ENCODE measurements at regions not wholly inside any gene's neighbourhood (a gene's known extent, or its start where the extent isn't known, plus 50 kb on each side); places are given as distances from the start of the nearest gene placed in this dataset.
"Not testable (repeated sequence)": the region's sequence is repeated elsewhere in the genome, so short reads cannot be mapped to it uniquely, and the experiment has no call there.

GRCh38 chr5:87048156-87048555, 219.5 kb upstream of the RASA1 start:
- H3K9me3 Mint-ChIP-seq = peaks cover 20% of the 10 kb centered on the region
- H3K4me1 Mint-ChIP-seq (ENCODE audit: low read depth) = no peaks in the 10 kb centered on the region
- no peak overlapping the region for H3K4me3 Mint-ChIP-seq
- DNase-seq (no peak), ATAC-seq (no peak)
- no peaks in the 10 kb centered on the region for H3K36me3 Mint-ChIP-seq (ENCODE audit: insufficient read depth)
- no peaks in the 10 kb centered on the region for H3K27me3 Mint-ChIP-seq (ENCODE audit: low read depth)

GRCh38 chr5:87049012-87049411, 218.7 kb upstream of the RASA1 start:
- not testable (repeated sequence) for ATAC-seq; H3K4me1 Mint-ChIP-seq (ENCODE audit: low read depth); H3K27me3 Mint-ChIP-seq (ENCODE audit: low read depth); DNase-seq; H3K36me3 Mint-ChIP-seq (ENCODE audit: insufficient read depth); H3K4me3 Mint-ChIP-seq
- peaks cover 20% of the 10 kb centered on the region for H3K9me3 Mint-ChIP-seq

- no peak for ATAC-seq
- H3K9me3 Mint-ChIP-seq = peaks cover 20% of the 10 kb centered on the region
- H3K36me3 Mint-ChIP-seq (ENCODE audit: insufficient read depth) = no peaks in the 10 kb centered on the region
- no peak overlapping the region for H3K4me3 Mint-ChIP-seq
- H3K4me1 Mint-ChIP-seq (ENCODE audit: low read depth) = no peaks in the 10 kb centered on the region
- no peaks in the 10 kb centered on the region for H3K27me3 Mint-ChIP-seq (ENCODE audit: low read depth)
- no peak for DNase-seq
Observed at GRCh38 chr5:87051502-87052113, 216.1 kb upstream of the RASA1 start.

GRCh38 chr5:87053146-87053545, 214.5 kb upstream of the RASA1 start:
- no peaks in the 10 kb centered on the region for H3K27me3 Mint-ChIP-seq (ENCODE audit: low read depth)
- H3K4me1 Mint-ChIP-seq (ENCODE audit: low read depth) = no peaks in the 10 kb centered on the region
- no peak overlapping the region for H3K4me3 Mint-ChIP-seq
- ATAC-seq (no peak), DNase-seq (no peak)
- H3K9me3 Mint-ChIP-seq = peaks cover 23% of the 10 kb centered on the region
- no peaks in the 10 kb centered on the region for H3K36me3 Mint-ChIP-seq (ENCODE audit: insufficient read depth)

- Mint-ChIP-seq H3K9me3 (peaks cover 12% of the 10 kb centered on the region), H3K4me1 (ENCODE audit: low read depth) (no peaks in the 10 kb centered on the region), H3K4me3 (no peak overlapping the region), H3K36me3 (ENCODE audit: insufficient read depth) (no peaks in the 10 kb centered on the region), H3K27me3 (ENCODE audit: low read depth) (no peaks in the 10 kb centered on the region)
- no peak for ATAC-seq
- DNase-seq = no peak
Observed at GRCh38 chr5:87054821-87055220, 212.9 kb upstream of the RASA1 start.

- H3K4me3 Mint-ChIP-seq = no peak overlapping the region
- no peak for ATAC-seq
Observed at GRCh38 chr5:87061046-87061445, 206.6 kb upstream of the RASA1 start.

GRCh38 chr5:87069311-87069710, 198.4 kb upstream of the RASA1 start:
- H3K27me3 Mint-ChIP-seq (ENCODE audit: low read depth) = no peaks in the 10 kb centered on the region
- peaks cover 9% of the 10 kb centered on the region for H3K4me1 Mint-ChIP-seq (ENCODE audit: low read depth)
- H3K4me3 Mint-ChIP-seq = no peak overlapping the region
- H3K36me3 Mint-ChIP-seq (ENCODE audit: insufficient read depth) = no peaks in the 10 kb centered on the region
- DNase-seq (no peak), ATAC-seq (no peak)
- H3K9me3 Mint-ChIP-seq = no peaks in the 10 kb centered on the region

More at GRCh38 chr5:87061046-87061445, 206.6 kb upstream of the RASA1 start:
- Mint-ChIP-seq H3K27me3 (ENCODE audit: low read depth) (no peaks in the 10 kb centered on the region), H3K4me1 (ENCODE audit: low read depth) (no peaks in the 10 kb centered on the region), H3K36me3 (ENCODE audit: insufficient read depth) (peaks cover 2% of the 10 kb centered on the region), H3K9me3 (peaks cover 23% of the 10 kb centered on the region)
- DNase-seq = no peak

- no peaks in the 10 kb centered on the region for H3K36me3 Mint-ChIP-seq (ENCODE audit: insufficient read depth)
- no peak for DNase-seq
- no peaks in the 10 kb centered on the region for H3K9me3 Mint-ChIP-seq
- H3K4me3 Mint-ChIP-seq = no peak overlapping the region
- ATAC-seq = no peak
- peaks cover 17% of the 10 kb centered on the region for H3K4me1 Mint-ChIP-seq (ENCODE audit: low read depth)
- no peaks in the 10 kb centered on the region for H3K27me3 Mint-ChIP-seq (ENCODE audit: low read depth)
Observed at GRCh38 chr5:87069974-87070608, 197.6 kb upstream of the RASA1 start.

- Mint-ChIP-seq H3K9me3 (no peaks in the 10 kb centered on the region), H3K36me3 (ENCODE audit: insufficient read depth) (no peaks in the 10 kb centered on the region), H3K4me1 (ENCODE audit: low read depth) (peaks cover 33% of the 10 kb centered on the region), H3K4me3 (no peak overlapping the region), H3K27me3 (ENCODE audit: low read depth) (no peaks in the 10 kb centered on the region)
- no peak for ATAC-seq
- no peak for DNase-seq
Observed at GRCh38 chr5:87074072-87074471, 193.6 kb upstream of the RASA1 start.

- no peaks in the 10 kb centered on the region for H3K27me3 Mint-ChIP-seq (ENCODE audit: low read depth)
- H3K36me3 Mint-ChIP-seq (ENCODE audit: insufficient read depth) = no peaks in the 10 kb centered on the region
- peak overlapping the region; percentile 7 for H3K4me3 Mint-ChIP-seq
- ATAC-seq (peak; percentile 34 to 41), DNase-seq (no peak)
- H3K4me1 Mint-ChIP-seq (ENCODE audit: low read depth) = peaks cover 34% of the 10 kb centered on the region
- H3K9me3 Mint-ChIP-seq = no peaks in the 10 kb centered on the region
Observed at GRCh38 chr5:87074934-87075541, 192.6 kb upstream of the RASA1 start.

- ATAC-seq (no peak), DNase-seq (no peak)
- no peaks in the 10 kb centered on the region for H3K9me3 Mint-ChIP-seq
- no peak overlapping the region for H3K4me3 Mint-ChIP-seq
- no peaks in the 10 kb centered on the region for H3K27me3 Mint-ChIP-seq (ENCODE audit: low read depth)
- H3K4me1 Mint-ChIP-seq (ENCODE audit: low read depth) = peaks cover 45% of the 10 kb centered on the region
- H3K36me3 Mint-ChIP-seq (ENCODE audit: insufficient read depth) = no peaks in the 10 kb centered on the region
Observed at GRCh38 chr5:87076411-87076810, 191.3 kb upstream of the RASA1 start.

GRCh38 chr5:87076931-87077330, 190.8 kb upstream of the RASA1 start:
- no peaks in the 10 kb centered on the region for H3K9me3 Mint-ChIP-seq
- peaks cover 50% of the 10 kb centered on the region for H3K4me1 Mint-ChIP-seq (ENCODE audit: low read depth)
- no peaks in the 10 kb centered on the region for H3K36me3 Mint-ChIP-seq (ENCODE audit: insufficient read depth)
- no peaks in the 10 kb centered on the region for H3K27me3 Mint-ChIP-seq (ENCODE audit: low read depth)
- ATAC-seq (no peak), DNase-seq (no peak)
- H3K4me3 Mint-ChIP-seq = no peak overlapping the region

GRCh38 chr5:87079219-87079618, 188.5 kb upstream of the RASA1 start:
- H3K4me3 Mint-ChIP-seq = no peak overlapping the region

GRCh38 chr5:87081016-87081415, 186.7 kb upstream of the RASA1 start:
- Mint-ChIP-seq H3K4me3 (peak overlapping the region; percentile 59), H3K27me3 (ENCODE audit: low read depth) (no peaks in the 10 kb centered on the region), H3K4me1 (ENCODE audit: low read depth) (peaks cover 52% of the 10 kb centered on the region), H3K9me3 (peaks cover 5% of the 10 kb centered on the region), H3K36me3 (ENCODE audit: insufficient read depth) (no peaks in the 10 kb centered on the region)
- ATAC-seq = no peak
- no peak for DNase-seq

More at GRCh38 chr5:87079219-87079618, 188.5 kb upstream of the RASA1 start:
- no peaks in the 10 kb centered on the region for H3K9me3 Mint-ChIP-seq
- no peaks in the 10 kb centered on the region for H3K36me3 Mint-ChIP-seq (ENCODE audit: insufficient read depth)
- no peak for DNase-seq
- H3K4me1 Mint-ChIP-seq (ENCODE audit: low read depth) = peaks cover 66% of the 10 kb centered on the region
- ATAC-seq = no peak
- no peaks in the 10 kb centered on the region for H3K27me3 Mint-ChIP-seq (ENCODE audit: low read depth)

Measured in activated T-cell treated with anti-CD3 and anti-CD28 coated beads, Interleukin-2, amount 50 U/mL, for 4 hours (primary cell).